GM23248 (cell line): ENCODE measurements at regions not wholly inside any gene's neighbourhood (a gene's known extent, or its start where the extent isn't known, plus 50 kb on each side); places are given as distances from the start of the nearest gene placed in this dataset.

ENCODE experiments used
- EZH2 ChIP-seq: fragments of 200-600 bp; sonication (generic); IDR thresholded peaks from 2 replicates; pipeline ENCODE4 v1.6.1; 2018; ENCODE audit warnings: antibody characterized with exemption, mild to moderate bottlenecking; ENCODE audit not compliant: insufficient read depth, poor library complexity, severe bottlenecking
- EZH2phosphoT487 ChIP-seq: fragments of 200-600 bp; sonication (generic); IDR thresholded peaks from 2 replicates; pipeline ENCODE4 v1.6.1; 2018; ENCODE audit warnings: antibody characterized with exemption, moderate library complexity, mild to moderate bottlenecking, low read depth; ENCODE audit not compliant: insufficient read depth

DNA sequence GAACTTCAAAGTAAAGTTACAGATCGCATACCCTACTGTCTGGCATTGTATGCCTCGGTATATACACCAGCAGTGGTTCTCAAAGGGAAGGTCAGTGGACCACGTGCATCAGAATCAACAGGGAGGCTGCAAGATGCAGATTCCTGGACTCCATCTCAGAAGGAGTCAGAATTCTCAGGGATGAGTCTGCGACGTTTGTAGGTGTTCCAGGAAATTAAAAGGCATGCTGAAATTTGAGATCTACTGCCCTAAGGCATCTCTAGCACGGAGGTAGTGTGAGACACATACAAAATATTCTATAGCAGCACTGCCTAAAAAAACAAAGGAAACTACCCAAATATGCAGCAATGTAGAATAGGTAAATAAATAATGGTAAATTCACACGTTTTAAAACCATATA is 136.8 kb upstream of the BNIP2 start:
- no peak for TF ChIP-seq EZH2
- TF ChIP-seq EZH2phosphoT487, result no peak
